HG03432 (cell line): ENCODE measurements at regions not wholly inside any gene's neighbourhood (a gene's known extent, or its start where the extent isn't known, plus 50 kb on each side); places are given as distances from the start of the nearest gene placed in this dataset.
"Not testable (repeated sequence)": the region's sequence is repeated elsewhere in the genome, so short reads cannot be mapped to it uniquely, and the experiment has no call there.

Experiments used
- ATAC-seq: cut with Tn5 transposase; IDR thresholded peaks from one replicate; pipeline ENCODE4 v1.9.1; 2021; ENCODE audit warnings: mild to moderate bottlenecking, moderate library complexity; ENCODE audit not compliant: unreplicated experiment

DNA sequence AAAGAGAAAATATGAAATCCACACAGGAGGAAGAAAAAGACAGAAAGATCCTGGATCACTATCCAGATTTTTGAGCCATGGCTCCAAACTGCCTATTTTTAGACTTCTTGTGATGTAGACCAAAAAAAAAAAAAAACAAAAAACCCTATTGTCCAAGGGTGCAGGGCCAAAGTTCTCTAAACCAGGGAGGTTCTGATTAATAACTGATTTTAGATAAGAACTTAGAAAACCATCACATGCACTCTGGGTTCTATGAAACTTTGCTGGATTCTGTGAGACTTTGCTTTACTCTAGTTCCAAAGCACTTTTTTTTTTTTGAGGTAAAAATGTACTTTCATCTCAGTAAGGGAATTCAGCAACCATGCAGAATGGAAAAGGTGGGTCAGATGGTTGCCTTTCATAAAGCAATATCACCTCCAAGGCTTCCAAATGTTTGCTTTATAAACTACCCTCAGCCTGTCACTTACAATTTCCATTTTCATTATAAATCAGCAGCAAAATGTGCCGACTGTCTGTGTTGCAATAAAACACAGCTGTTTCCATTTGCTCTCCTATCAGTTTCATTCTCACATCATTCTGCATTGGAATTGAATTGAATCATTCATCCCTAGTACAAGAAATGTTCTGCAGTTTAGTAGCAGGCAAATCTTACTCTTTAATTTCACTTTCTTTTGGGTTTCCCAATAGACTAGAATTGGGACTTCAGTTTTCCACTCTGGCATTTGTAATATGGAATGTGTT lies 1584.3 kb upstream of the RAG2 start:
- no peak for ATAC-seq

DNA sequence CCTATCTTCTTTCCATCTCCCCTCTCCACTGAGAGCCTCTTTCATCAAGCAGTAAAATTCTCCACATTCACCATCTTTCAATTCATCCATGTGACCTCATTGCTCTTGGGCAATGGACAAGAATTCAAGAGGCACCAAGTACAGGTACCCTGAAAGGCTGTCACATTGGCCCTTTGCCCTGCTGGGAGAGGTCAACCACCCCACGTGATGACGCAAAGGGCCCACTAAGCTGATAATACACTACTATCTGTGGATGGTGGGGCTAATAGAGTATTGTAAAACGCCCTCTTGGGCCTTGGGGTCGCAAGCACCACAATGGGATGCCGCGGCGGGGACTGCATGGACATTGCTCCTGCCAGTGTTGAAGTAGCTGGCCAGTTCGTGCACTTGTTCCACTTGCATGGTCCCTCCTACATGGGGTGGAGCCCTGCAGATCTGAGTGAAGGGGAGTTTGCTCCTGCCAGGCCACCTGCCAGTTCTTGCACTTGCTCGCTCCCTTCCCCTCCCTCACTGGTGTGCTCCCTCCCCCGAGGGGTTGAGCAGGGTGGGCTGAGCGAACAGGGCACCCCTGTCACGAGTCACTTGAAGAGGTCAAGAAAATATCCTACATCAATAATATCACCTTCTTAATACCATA lies 1578.8 kb upstream of the RAG2 start:
- ATAC-seq: no peak

DNA sequence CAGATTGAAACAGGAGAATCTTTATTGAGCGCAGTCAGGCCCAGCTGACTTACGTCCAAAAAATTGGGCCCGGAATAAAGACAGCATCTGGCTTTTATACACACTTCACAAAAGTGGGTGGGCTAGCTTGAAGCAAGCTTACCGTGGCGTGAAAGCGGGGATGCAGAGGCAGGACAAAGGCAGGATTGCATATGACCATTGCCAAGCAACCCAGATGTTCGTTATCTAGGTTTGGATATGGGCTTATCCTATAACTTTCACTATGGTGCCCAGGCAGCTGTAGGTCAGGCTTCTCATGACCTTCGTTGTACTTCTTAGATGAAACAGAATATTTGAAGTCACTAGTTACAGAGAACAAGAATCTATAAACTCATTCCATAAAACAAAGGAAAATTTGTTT lies 1575.6 kb upstream of the RAG2 start:
- no peak for ATAC-seq

DNA sequence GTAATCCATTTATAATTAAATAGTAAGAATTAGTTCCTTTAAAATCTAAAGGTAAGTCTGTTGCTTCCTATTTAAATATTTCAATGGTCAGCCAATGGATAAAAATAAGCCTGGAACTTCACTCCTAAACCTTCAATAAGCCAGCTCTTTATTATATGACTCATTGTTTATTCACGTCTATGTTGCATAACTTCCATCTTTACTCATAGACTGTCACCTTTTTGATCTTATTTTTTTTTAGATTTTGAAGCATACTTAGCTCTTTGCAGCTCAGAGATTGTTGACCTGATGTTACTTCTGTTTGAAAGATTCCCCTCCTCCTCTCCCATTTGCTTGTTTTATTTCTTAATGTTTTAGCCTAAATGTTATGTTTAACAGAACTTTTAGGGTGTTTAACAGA lies 1571.2 kb upstream of the RAG2 start:
- ATAC-seq: no peak

DNA sequence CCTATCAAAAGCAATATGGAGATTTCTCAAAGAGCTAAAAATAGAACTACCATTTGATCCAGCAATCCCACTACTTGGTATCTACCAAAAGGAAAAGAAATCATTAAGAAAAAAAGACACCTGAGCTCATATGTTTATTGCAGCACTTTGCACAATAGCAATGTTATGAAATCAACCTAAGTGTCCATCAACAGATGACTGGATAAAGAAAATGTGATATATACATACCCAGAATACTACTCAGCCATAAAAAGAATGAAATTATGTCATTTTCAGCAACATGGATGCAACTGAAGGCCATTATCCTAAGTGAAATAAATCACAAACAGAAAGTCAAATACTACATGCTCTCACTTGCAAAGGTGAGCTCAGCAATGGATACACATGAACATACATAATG lies 1565.5 kb upstream of the RAG2 start:
- ATAC-seq: no peak

DNA sequence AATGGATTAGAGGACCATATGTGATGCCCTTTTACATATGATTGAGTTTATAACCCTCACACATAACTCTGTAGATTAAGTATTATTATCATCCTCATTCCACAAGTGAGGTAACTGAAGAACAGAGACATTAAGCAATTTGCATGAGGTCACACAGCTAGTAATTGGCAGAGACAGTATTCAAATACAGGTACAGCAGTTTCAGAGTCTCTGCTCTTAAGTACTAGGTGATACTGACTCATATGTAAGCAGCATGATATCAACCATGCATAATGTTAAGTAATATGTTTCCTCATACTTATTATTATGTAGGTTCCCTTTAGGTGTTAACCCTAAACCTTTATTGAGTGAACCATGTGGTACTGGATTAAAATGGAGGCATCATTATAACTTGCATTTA lies 1562.4 kb upstream of the RAG2 start:
- no peak for ATAC-seq

DNA sequence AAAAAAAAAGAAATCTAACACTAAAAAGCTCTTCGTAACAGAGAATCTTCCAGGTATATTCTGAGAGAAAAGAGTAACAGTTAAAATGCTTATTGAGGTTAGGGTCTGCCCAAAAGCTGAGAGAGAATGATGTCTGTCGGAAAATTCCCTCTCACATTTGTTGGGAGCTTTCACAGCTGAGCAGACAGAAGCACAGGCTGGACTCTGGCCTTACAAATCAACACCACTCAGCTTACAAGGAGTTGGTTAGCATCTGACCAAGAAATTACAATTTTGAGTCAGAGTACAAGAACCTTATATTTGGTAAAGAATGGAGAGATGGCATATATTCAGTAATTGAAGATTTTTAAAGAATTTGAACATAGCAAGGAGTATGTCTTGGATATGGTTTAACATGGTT lies 1561.0 kb upstream of the RAG2 start:
- ATAC-seq: no peak

DNA sequence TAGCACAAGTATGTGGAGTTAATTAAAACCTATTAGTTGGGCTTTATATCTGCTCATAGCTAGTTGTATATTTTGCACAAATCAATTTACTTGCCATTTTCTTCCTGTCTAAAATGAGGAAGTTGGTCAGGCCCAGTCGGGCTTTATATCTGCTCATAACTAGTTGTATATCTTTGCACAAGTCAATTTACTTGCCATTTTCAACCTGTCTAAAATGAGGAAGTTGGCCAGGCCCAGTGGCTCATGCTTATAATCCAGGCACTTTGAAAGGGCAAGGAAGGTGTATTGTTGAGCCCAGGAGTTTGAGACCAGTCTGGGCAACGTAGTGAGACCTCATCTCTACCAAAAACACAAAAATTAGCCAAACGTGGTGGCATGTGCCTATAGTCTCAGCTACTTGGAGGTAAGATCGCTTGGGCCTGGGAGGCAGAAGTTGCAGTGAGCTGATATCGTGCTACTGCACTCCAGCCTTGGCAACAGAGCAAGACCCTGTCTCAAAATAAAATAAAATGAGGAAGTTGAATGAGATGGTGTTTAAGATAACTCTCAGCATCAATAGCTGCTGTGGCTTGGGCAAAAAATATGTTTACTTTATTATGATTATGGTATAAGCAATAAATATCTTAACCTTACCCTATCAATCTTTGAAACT lies 1558.6 kb upstream of the RAG2 start:
- no peak for ATAC-seq

DNA sequence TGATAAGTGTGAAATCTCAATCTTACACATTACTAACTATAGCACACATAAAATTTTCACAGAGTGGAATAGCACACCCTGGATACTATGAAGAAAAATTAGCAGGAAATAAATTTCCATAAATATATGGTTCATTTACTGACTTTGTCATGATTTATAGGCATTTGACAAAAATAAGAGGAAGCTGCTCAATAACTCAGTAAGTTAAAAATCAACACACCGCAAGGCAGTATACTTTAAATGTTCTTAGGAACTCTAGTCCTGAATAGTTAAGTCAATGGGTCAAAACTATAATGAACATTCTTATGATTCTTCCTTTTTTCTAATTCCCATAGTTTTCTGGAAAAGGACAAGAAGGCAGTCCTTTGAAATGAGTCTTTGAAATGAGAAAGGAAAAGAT lies 1557.8 kb upstream of the RAG2 start:
- no peak for ATAC-seq

DNA sequence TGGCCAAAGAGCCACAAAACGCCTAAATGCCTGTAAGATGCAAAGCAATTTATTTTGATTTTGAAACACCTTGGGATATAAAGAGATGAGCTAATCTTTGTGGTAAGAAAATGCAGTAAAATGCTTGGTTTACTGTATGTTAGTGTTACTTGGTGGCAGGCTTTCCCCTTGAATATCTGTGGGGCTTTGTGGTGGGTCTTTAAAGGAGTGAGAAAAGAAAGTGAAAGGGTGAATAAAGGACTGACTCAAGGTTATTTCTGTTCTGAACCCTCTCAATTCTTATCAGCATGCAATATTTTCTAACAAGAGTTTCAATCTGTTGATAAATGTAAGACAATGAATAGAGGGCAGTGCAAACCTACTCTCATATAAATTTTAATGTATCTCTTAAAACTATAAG lies 1555.9 kb upstream of the RAG2 start:
- no peak for ATAC-seq

DNA sequence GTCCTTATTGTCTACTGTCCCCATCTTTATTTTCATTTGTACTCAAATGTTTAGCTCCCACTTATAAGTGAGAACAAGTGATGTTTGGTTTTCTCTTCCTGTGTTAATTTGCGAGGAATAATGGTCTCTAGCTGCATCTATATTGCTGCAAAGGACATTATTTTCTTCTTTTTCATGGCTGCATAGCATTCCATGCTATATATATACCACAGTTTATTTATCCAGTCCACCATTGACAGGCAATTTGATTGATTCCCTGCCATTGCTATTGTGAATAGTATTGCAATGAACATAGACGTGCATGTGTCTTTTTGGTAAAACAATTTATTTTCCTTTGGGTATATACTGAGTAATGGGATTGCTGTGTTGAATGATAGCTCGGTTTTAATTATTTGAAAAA lies 1545.8 kb upstream of the RAG2 start:
- no peak for ATAC-seq

DNA sequence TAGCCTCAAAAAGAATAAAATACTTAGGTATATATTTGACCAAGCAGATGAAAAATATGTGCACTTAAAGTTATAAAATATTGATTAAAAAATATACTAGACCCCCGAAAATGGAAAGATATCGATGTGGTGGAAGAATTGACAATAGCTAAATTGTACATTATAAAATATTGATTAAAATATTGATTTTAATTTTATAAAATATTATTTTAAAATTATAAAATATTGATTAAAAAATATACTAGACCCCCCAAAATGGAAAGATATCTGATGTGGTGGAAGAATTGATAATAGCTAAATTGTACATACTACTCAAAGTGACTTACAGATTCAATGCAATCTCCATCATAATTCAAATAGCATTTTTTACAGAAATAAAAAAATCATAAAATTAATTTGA lies 1540.9 kb upstream of the RAG2 start:
- ATAC-seq: no peak

DNA sequence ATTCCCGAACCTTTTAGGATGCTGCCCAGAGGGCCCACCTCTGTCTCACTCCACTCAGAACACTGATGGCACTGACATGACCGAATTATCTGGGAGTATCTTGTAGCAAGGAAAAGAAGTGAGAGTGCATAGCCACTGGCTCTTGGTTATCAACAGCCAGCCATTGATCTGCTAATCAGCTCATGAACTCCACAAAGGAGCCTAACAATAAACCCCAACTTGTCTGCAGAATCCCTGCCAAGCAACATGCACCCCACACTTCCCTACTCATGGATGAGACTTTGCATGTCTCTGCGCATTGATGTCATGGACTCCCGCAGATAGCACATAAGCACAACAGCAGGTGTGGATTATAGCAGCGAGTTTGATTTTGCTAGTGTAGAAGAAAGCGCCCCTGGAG lies 1538.9 kb upstream of the RAG2 start:
- no peak for ATAC-seq

DNA sequence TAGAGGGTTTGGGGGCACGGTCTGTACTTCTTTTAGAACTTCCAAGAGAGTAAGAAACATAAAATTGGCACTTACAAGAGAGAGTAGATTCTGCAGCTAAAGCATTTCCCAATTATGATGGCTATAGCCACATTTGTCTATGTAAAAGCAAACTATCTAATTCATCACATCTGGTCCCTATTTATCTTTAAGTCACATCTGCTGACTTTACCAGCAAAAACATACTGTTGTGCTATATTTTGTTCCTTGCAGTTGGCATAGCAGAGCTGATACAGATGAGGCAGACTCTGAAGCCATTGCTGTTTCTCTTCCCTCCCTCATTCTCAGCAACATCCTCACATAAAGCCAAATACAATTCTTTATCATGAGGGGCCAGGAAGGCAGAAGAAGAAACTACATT lies 1533.5 kb upstream of the RAG2 start:
- ATAC-seq: no peak

DNA sequence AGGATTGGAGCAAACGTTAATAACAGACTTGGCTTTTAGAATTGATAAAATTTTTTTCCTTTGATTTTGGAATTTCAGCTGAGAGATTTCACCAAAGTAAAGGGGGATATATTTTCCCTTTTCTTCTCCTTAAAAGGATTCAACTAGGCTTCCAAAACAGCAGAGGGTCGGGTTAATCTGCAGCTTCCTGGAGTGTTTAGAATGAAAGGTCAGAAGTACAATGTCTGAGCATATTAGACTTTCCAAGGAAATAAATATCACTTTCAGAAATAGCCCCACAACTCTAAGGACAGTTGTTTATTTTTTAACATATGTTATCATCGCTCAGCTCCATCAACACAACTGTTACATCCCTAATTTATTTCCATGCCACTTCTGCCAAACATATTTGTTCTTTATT lies 1532.9 kb upstream of the RAG2 start:
- no peak for ATAC-seq

DNA sequence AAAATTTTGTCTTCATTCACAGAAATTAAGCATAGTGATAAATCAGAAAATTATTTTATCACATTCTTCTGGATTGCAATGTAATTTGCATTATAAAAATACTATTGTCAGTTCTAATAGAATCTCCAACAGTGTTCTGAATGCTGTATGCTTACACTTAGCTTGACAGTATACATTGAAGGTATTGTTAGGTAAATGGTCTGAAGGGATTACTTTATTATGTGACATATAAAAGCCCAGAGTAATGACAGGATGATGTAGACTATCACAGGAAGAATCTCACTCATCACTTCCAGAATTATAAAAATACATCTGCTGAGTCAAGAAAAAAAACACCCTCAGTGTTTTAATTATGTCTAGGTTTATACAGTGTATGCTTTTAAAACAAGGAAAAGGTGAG lies 1532.5 kb upstream of the RAG2 start:
- no peak for ATAC-seq

DNA sequence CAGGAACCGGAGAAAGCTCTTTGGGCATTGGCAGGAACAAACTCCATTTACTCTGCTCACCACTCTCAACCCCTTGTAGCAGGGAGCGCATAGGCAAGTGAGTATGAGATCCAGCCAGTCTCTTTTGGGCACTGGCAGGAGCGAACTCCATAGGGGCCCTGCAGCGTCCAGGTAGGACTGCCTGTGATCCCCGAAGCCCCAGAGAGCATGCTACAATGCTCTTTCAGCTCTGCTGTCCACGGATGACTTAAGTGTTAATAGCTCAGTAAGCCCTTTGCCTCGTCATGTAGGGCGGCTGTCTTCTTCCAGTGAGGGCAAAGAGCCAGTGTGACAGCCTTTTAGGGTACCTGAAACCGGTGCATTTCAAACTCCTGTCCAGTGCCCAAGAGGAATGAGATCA lies 1525.6 kb upstream of the RAG2 start:
- no peak for ATAC-seq

DNA sequence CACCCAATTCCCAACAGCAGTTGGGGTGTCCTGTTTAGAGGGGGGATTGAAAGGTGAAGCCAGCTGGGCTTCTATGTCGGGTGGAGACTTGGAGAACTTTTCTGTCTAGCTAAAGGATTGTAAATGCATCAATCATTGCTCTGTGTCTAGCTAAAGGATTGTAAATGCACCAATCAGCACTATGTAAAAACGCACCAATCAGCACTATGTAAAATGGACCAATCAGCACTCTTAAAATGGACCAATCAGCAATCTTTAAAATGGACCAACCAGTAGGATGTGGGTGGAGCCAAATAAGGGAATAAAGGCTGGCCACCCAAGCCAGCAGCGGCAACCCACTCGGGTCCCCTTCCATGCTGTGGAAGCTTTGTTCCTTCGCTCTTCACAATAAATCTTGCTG lies 1518.6 kb upstream of the RAG2 start:
- ATAC-seq: not testable (repeated sequence)

DNA sequence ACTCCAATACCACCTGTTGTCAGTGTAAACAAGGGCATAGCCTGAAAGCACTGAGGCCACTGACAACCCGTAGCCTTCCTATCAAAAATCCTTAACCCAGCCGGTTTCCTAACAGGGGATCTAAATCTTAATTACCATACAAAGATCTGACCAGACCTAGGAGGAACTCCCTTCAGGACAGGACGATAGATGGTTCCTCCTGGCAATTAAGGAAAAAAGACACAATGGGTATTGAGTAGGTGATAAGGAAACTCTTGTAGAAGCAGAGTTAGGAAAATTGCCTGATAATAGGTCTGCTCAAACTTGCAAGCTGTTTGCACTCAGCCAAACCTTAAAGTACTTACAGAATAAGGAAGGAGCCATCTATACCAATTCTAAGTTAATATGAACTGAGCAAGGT lies 1517.3 kb upstream of the RAG2 start:
- ATAC-seq: not testable (repeated sequence)

DNA sequence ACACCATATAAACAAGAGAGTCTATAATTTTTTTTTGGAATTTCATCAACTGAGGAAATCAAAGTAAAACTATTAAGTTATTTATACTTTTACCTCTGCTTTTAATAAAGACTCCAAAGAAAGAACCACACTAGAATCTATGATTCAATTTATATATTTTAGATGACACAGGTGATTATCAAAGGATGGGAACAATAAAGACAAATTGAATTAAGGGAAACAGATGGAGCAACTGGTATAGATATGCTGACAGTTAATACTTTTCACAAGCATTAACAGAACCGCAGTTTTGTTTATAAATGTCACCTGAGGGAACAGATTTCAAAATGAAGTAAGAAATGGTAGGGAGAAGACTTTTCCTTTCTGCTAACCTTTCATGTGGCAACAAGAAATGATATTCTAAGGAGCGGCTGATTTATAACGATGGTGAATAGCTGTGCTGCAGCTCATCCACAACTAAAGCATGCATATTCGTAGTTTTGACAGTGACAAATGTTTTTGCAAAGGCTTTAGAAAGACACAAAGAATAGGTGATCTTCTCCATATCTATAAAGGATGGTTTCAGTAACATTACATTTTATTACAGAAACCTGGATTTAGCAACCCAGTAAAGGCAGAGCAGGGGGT lies 1502.9 kb upstream of the RAG2 start:
- ATAC-seq: no peak

DNA sequence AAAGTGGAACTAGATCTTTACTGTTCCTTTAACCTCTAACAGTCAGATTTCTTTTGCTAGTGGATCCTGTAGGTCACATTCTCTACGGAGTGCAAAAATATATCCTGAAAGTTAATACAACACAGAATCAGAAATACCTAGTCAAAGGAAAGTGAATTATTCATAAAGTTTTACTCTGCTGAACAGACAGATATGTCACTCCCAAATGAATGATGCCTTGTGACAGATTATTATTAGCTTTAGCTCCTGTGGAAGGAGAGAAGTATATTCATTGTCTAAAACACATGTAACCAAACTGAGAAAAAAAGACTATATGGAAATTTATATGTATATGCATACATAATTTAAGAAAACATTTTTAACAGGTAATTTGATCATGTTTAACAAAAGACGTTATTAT lies 1497.2 kb upstream of the RAG2 start:
- ATAC-seq: no peak

DNA sequence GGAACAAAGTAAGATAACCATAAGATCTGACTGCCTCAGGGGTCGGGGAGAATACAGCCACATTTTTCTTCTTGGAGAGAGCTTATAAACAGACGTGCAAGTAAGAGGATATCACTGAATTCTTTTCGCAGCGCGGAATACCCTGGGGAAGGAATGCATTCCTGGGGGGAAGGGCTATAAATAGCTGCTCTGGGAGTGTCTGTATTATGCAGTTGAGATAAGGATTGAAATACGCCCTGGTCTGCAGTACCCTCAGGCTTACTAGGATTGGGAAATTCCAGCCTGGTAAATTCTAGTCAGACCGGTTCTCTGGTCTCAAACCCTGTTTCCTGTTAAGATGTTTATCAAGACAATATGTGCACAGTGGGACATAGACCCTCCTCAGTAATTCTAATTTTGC lies 1491.7 kb upstream of the RAG2 start:
- ATAC-seq: no peak
